ENCODE measurements at regions not wholly inside any gene's neighbourhood (a gene's known extent, or its start where the extent isn't known, plus 50 kb on each side); places are given as distances from the start of the nearest gene placed in this dataset.

GRCh38 chr12:85673921-85674420 is 162.2 kb downstream of the RASSF9 start:
- Histone ChIP-seq H3K4me2 (no peak overlapping the region), H3F3A (ENCODE audit: low read depth) (no peaks in the 10 kb centered on the region), H3K27me3 (no peaks in the 10 kb centered on the region), H3K27ac (no peak overlapping the region), H3K9ac (no peak overlapping the region), H3K79me2 (ENCODE audit: low read depth) (no peaks in the 10 kb centered on the region), H3K4me1 (no peaks in the 10 kb centered on the region), H2AFZ (replicated peaks) (no peak overlapping the region), H3K36me3 (no peaks in the 10 kb centered on the region), H4K20me1 (ENCODE audit: low read depth) (no peaks in the 10 kb centered on the region), H3K4me3 (no peak overlapping the region), H3K9me3 (ENCODE audit: low read depth) (no peaks in the 10 kb centered on the region)
- DNase-seq (ENCODE audit: low spot score) = no peak
- Mint-ChIP-seq H3K4me3 (no peak overlapping the region), H3K36me3 (no peaks in the 10 kb centered on the region), H3K9me3 (peaks cover 4% of the 10 kb centered on the region), H3K27me3 (ENCODE audit: insufficient read depth, low read depth) (peaks cover 2% of the 10 kb centered on the region), H3K4me1 (no peaks in the 10 kb centered on the region), H3K27ac (no peak overlapping the region)
- no peak for TF ChIP-seq CTCF (IDR thresholded peaks at IDR 0.05)
- TF ChIP-seq EZH2phosphoT487 (IDR thresholded peaks at IDR 0.05) = no peak
- no peak for TF ChIP-seq EZH2 (IDR thresholded peaks at IDR 0.05)

- no peak overlapping the region for H3K4me3 ChIP-seq
Measured at GRCh38 chr12:85676816-85677749, 159.1 kb downstream of the RASSF9 start.

GRCh38 chr12:85679296-85679695 is 156.9 kb downstream of the RASSF9 start:
- Mint-ChIP-seq H3K4me1 (no peaks in the 10 kb centered on the region), H3K36me3 (no peaks in the 10 kb centered on the region), H3K27ac (no peak overlapping the region), H3K9me3 (peaks cover 2% of the 10 kb centered on the region), H3K4me3 (no peak overlapping the region), H3K27me3 (ENCODE audit: insufficient read depth, low read depth) (no peaks in the 10 kb centered on the region)
- Histone ChIP-seq H3K9ac (no peak overlapping the region), H3K27ac (no peak overlapping the region), H3F3A (ENCODE audit: low read depth) (no peaks in the 10 kb centered on the region), H3K4me1 (no peaks in the 10 kb centered on the region), H3K79me2 (ENCODE audit: low read depth) (no peaks in the 10 kb centered on the region), H3K4me3 (no peak overlapping the region), H4K20me1 (ENCODE audit: low read depth) (no peaks in the 10 kb centered on the region), H3K36me3 (no peaks in the 10 kb centered on the region), H3K4me2 (no peak overlapping the region), H3K9me3 (ENCODE audit: low read depth) (no peaks in the 10 kb centered on the region), H3K27me3 (no peaks in the 10 kb centered on the region), H2AFZ (replicated peaks) (no peak overlapping the region)
- DNase-seq (ENCODE audit: low spot score) = no peak
- TF ChIP-seq EZH2 (IDR thresholded peaks at IDR 0.05) (no peak), CTCF (IDR thresholded peaks at IDR 0.05) (no peak), EZH2phosphoT487 (IDR thresholded peaks at IDR 0.05) (no peak)

More at GRCh38 chr12:85676816-85677749, 159.1 kb downstream of the RASSF9 start:
- H3K4me2 ChIP-seq = no peak overlapping the region
- H3K4me1 ChIP-seq = no peaks in the 10 kb centered on the region
- no peaks in the 10 kb centered on the region for H3K9me3 ChIP-seq (ENCODE audit: low read depth)
- H3K9me3 Mint-ChIP-seq = peaks cover 4% of the 10 kb centered on the region
- peaks cover 2% of the 10 kb centered on the region for H3K27me3 Mint-ChIP-seq (ENCODE audit: insufficient read depth, low read depth)
- H3K9ac ChIP-seq = no peak overlapping the region
- no peak overlapping the region for H3K27ac ChIP-seq
- no peaks in the 10 kb centered on the region for H3K4me1 Mint-ChIP-seq
- H3K27ac Mint-ChIP-seq = no peak overlapping the region
- no peak overlapping the region for H3K4me3 Mint-ChIP-seq
- H4K20me1 ChIP-seq (ENCODE audit: low read depth) = no peaks in the 10 kb centered on the region
- TF ChIP-seq EZH2 (IDR thresholded peaks at IDR 0.05) (no peak), CTCF (IDR thresholded peaks at IDR 0.05) (no peak), EZH2phosphoT487 (IDR thresholded peaks at IDR 0.05) (no peak)
- H3K36me3 ChIP-seq = no peaks in the 10 kb centered on the region
- no peak overlapping the region for H2AFZ ChIP-seq (replicated peaks)
- no peak for DNase-seq (ENCODE audit: low spot score)
- H3F3A ChIP-seq (ENCODE audit: low read depth) = no peaks in the 10 kb centered on the region
- H3K79me2 ChIP-seq (ENCODE audit: low read depth) = no peaks in the 10 kb centered on the region
- H3K27me3 ChIP-seq = no peaks in the 10 kb centered on the region
- H3K36me3 Mint-ChIP-seq = no peaks in the 10 kb centered on the region

All from neural progenitor cell (in vitro differentiated cells).